Retinal pigment epithelial cell (primary cell): ENCODE measurements at regions not wholly inside any gene's neighbourhood (a gene's known extent, or its start where the extent isn't known, plus 50 kb on each side); places are given as distances from the start of the nearest gene placed in this dataset.

ENCODE experiments used
- DNase-seq: peaks from one replicate; pipeline ENCODE4 v3.0.0-alpha.2; 2010; ENCODE audit warnings: low read depth
- H3K4me3 ChIP-seq: 2 replicates; pipeline ENCODE4 v1.5.1; 2011; ENCODE audit warnings: mild to moderate bottlenecking, low read length, control low read depth, moderate library complexity
- TF ChIP-seq, protein P1 (sequence below): conservative IDR thresholded peaks from 2 replicates; pipeline ENCODE4 v1.5.1; 2011; ENCODE audit warnings: low read depth, low read length, control low read depth, inconsistent platforms

DNA sequence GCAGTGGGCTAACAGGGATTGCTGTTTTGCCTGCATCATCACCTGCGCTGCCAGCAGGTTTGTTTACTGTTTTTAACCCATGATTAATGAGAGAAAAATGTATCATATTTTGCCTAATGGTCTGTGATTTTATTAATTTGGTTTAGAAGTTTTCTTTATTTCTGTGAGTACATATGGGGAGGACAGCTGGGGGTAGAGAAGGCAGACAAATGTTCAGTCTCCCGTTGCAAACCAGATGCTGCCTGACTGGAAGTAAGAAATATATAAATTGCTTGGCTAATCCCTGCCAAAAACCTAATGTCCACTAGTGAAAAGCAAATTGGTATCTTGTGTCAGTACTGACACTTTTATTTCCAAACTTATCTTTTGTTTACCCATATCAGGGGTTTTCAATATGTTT, 1766.1 kb upstream of the C9orf72 start:
- H3K4me3 ChIP-seq: no peak overlapping the region
- TF ChIP-seq, protein P1, sequence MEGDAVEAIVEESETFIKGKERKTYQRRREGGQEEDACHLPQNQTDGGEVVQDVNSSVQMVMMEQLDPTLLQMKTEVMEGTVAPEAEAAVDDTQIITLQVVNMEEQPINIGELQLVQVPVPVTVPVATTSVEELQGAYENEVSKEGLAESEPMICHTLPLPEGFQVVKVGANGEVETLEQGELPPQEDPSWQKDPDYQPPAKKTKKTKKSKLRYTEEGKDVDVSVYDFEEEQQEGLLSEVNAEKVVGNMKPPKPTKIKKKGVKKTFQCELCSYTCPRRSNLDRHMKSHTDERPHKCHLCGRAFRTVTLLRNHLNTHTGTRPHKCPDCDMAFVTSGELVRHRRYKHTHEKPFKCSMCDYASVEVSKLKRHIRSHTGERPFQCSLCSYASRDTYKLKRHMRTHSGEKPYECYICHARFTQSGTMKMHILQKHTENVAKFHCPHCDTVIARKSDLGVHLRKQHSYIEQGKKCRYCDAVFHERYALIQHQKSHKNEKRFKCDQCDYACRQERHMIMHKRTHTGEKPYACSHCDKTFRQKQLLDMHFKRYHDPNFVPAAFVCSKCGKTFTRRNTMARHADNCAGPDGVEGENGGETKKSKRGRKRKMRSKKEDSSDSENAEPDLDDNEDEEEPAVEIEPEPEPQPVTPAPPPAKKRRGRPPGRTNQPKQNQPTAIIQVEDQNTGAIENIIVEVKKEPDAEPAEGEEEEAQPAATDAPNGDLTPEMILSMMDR: no peak
- no peak for DNase-seq

DNA sequence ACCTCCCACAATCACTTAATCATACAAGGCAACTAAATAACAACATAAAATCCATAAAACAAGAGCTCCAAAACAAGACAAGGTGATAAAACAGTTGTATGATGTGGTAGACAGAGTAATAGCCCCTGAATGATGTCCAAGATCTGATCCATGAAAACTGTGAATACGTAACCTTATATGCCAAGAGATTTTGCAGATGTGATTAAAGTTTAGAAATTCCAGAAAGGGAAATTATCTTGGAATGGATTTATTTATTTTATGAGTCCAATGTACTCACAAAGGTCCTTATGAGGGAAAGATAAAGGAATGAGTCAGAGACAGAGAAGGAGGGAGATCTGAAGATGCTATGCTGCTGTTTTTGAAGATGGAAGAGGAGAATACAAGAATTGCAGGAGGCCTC, 1775.7 kb upstream of the C9orf72 start:
- TF ChIP-seq, protein P1: no peak
- DNase-seq: no peak

DNA sequence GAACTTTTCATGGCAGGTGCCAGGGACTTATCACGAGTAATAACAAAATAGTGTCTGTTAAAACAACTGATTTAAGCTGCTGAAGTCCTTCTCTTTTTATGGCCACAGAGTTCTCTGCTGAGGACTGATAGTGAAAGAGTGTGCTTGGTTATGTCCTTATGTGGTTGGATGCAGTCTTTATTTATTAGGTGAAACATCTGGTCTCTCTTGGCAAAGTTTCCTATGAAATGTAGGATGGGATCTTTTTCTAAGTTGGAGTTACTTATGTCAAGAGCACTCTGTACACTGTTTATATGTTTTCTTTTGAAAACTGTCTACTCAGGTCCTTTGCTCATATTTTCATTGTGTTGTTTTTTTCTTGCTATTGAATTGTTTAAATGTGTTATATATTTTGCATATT, 1816.1 kb upstream of the C9orf72 start:
- H3K4me3 ChIP-seq: no peak overlapping the region
- DNase-seq: no peak
- TF ChIP-seq, protein P1: no peak

More for the DNA sequence above, 1775.7 kb upstream of the C9orf72 start:
- no peak overlapping the region for H3K4me3 ChIP-seq

DNA sequence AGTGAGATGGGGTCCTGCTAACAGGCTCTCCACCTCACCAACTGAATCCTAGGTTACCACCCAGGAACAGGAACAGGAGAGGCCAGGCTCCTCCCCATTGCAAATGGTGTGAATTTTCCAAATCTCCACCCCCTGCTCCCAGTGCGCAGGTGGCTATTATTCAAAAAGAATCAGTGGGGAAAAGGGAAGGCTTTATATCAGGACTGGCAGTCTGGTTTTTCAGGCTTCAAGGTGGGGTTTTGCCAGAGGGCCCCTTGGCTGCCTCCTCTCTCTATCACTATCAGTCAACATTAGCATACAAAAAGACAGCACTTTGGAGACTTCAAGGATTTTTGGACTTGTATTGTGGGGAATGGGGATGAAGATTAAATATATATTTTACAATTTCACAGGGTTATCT, 1817.6 kb upstream of the C9orf72 start:
- H3K4me3 ChIP-seq: no peak overlapping the region
- no peak for DNase-seq
- TF ChIP-seq, protein P1: no peak

DNA sequence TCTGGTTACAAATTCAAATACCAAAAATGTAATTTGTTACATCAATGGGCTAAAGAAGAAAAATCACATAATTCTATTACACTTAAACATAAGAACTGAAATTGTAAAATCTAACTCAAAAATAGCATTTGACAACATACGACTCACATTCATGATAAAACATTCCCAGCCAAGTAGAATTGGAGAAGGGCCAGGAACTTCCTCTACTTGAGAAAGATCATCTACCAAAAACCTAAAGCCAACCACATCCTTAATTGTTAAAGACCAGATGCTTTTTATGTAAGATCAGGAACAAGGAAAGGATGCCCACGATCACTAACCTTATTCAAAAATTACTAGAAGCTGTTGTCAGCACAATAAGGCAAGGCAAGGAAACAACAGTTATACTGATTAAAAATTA, 1819.8 kb upstream of the C9orf72 start:
- no peak for DNase-seq
- TF ChIP-seq, protein P1: no peak
- no peak overlapping the region for H3K4me3 ChIP-seq

DNA sequence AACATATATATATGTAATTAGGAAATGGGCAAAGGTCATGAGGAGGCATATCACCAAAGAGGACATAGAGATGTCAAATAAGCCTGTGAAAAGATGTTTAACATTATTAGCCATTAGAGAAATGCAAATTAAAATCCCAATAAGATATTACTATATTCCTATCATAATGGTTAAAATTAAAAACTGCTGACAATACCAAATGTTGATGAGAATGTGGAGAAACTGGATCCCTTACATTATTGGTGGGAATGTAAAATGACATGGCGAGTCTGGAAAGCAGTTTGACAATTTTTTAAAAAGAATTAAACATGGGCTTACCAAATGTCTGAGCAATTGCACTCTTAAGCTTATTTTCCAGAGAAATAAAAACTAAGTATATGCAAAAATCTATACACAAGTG, 1821.6 kb upstream of the C9orf72 start:
- TF ChIP-seq, protein P1: no peak
- H3K4me3 ChIP-seq: no peak overlapping the region

DNA sequence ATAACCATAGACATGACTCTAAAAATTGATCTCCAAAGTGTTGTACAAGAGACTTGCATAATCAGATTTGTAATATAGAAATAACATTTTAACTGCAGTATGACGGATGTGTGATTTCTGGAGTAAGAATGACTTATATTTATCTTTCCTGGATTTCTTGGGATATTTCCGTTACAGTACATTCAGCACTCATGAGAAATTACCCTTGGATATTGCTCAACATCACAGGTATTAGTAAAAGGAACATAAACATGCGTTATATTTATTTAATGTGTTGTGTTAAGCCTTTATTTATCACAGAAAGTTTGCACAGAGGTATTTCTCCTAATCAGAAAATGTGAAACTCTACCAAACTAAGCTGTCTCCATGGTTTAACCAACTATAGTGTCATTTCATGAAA, 1823.9 kb upstream of the C9orf72 start:
- no peak overlapping the region for H3K4me3 ChIP-seq
- DNase-seq: no peak
- TF ChIP-seq, protein P1: no peak

More for the DNA sequence above, 1821.6 kb upstream of the C9orf72 start:
- no peak for DNase-seq
